Adrenal gland (tissue), 9 donors: ENCODE measurements at regions not wholly inside any gene's neighbourhood (a gene's known extent, or its start where the extent isn't known, plus 50 kb on each side); places are given as distances from the start of the nearest gene placed in this dataset.

ENCODE experiments used
- DNase-seq, 7 donors: peaks; one replicate each; pipeline ENCODE4 v3.0.0-alpha.2; 2019 to 2020
- H3K27ac ChIP-seq, 5 donors: fragments of 200-600 bp; sonication (generic) in 4 of 5; 1 replicate in 3 of 5; 2 replicates in 2 of 5; pipeline versions ENCODE4 v1.5.1 to v1.8.0; 2016 to 2020; ENCODE audit warnings: mild to moderate bottlenecking in 1 of 5
- H3K27me3 ChIP-seq: fragments of 200-600 bp; 2 replicates; pipeline ENCODE4 v1.8.0; 2021
- H3K36me3 ChIP-seq, 2 donors: fragments of 200-600 bp; replicated peaks in 1 of 2; 1 replicate in 1 of 2; 2 replicates in 1 of 2; pipeline versions ENCODE4 v1.5.1 to v1.8.0; 2018 to 2022
- H3K4me1 ChIP-seq, 2 donors: fragments of 200-600 bp; replicated peaks in 1 of 2; 1 replicate in 1 of 2; 2 replicates in 1 of 2; pipeline versions ENCODE4 v1.5.1 to v1.8.0; 2018 to 2021
- H3K4me3 ChIP-seq, 4 donors: fragments of 200-600 bp; sonication (generic) in 3 of 4; one replicate each; pipeline ENCODE4 v1.5.1; 2016 to 2018
- H3K9me3 ChIP-seq, 3 donors: fragments of 200-600 bp; sonication (generic) in 1 of 3; replicated peaks in 1 of 3; 1 replicate in 2 of 3; 2 replicates in 1 of 3; pipeline versions ENCODE4 v1.5.1 to v1.8.0; 2016 to 2021
- POLR2A ChIP-seq, 2 donors: fragments of 450-650 bp; IDR thresholded peaks; one replicate each; pipeline ENCODE4 v1.6.1; 2017; ENCODE audit warnings: antibody characterized with exemption in 2 of 2, mild to moderate bottlenecking in 2 of 2, moderate library complexity in 1 of 2
- WGBS, 4 donors: extraction: QIAGEN DNeasy Blood & Tissue Kit in 2 of 4; methylation state at CpG; one replicate each; pipeline versions ENCODE4 v1.1.5 to v1.1.7; 2013 to 2017; 5-methylcytosine and 5-hydroxymethylcytosine counted together
- intact Hi-C, 2 donors: fragments of 100-400 bp; cut with DNase I; formaldehyde crosslinking; loops; one replicate each; pipeline versions ENCODE4 v1.14.1 to v1.15.0; 2022 to 2023
- TF ChIP-seq, protein P1 (sequence below), 6 experiments: fragments of 450-650 bp in 4 of 6; fragments of 200-600 bp in 2 of 6; sonication (generic) in 1 of 6; IDR thresholded peaks; 1 replicate in 5 of 6; 2 replicates in 1 of 6; pipeline versions ENCODE4 v1.5.1 to v1.8.0; 2016 to 2021; ENCODE audit warnings: antibody characterized with exemption in 6 of 6, mild to moderate bottlenecking in 2 of 6, moderate library complexity in 1 of 6
- donor health status: healthy with polysubstance abuse.
- donor health status: Bipolar disorder and iron deficiency.
- donor health status: DM: yes; HTN: yes; CAD: no.
- donor health status: DM: no; HTN: no; CAD: no.
- donor health status: DM: no; HTN: no; CAD: no.

DNA sequence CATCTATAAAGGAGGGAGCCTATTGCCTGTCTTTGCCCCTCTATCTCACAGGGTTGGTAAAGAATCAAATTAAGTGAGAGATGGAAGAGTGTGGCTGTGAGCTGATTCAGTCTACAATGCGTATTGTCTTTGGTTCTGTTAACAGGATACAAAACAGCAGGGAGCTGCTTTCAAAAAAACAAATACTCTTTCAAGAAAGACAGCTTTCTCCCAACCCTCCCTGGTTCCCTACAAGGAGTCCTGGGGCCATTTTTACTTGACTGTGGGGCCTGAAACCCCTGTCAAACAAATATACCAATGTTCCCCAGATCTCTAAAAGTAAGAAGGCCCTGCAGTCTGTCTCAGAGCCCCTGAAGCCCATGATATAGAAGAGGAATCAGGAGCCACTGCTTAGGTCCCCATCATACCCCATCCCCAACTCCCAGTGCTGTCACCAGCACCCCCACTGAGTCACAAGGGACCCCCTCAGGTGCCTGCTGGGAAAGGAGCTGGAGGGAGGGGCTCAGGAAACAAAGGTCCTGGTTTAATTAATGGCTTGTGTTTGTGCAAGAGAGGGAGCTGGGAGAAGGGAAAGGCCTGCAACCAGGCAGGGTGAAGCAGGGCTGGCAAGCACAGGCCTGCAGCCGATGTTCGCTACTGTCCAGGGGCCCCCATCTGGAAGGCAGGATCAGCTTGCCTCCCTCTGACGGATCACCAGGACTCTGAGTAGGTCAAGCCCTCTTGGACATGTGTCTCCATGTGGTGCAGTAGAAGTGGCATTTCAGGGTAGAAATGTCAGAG lies 182.0 kb upstream of the GHITM start:
- intact Hi-C loops, result no loop called here
- Histone ChIP-seq H3K27me3 (no peaks in the 10 kb centered on the region), H3K36me3 (no peaks in the 10 kb centered on the region), H3K4me3 (no peak overlapping the region), H3K4me1 (no peaks in the 10 kb centered on the region), H3K27ac (no peak overlapping the region), H3K9me3 (no peaks in the 10 kb centered on the region)
- no peak for DNase-seq
- WGBS, 4 donors, result 83 to 88% (median 87%) methylated on average over 4 of the region's 4 CpGs
- no peak for TF ChIP-seq POLR2A (IDR thresholded peaks at IDR 0.05)
- TF ChIP-seq, protein P1, sequence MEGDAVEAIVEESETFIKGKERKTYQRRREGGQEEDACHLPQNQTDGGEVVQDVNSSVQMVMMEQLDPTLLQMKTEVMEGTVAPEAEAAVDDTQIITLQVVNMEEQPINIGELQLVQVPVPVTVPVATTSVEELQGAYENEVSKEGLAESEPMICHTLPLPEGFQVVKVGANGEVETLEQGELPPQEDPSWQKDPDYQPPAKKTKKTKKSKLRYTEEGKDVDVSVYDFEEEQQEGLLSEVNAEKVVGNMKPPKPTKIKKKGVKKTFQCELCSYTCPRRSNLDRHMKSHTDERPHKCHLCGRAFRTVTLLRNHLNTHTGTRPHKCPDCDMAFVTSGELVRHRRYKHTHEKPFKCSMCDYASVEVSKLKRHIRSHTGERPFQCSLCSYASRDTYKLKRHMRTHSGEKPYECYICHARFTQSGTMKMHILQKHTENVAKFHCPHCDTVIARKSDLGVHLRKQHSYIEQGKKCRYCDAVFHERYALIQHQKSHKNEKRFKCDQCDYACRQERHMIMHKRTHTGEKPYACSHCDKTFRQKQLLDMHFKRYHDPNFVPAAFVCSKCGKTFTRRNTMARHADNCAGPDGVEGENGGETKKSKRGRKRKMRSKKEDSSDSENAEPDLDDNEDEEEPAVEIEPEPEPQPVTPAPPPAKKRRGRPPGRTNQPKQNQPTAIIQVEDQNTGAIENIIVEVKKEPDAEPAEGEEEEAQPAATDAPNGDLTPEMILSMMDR (IDR thresholded peaks at IDR 0.05), result no peak

- H3K9me3 ChIP-seq, result no peaks in the 10 kb centered on the region
- intact Hi-C loops, result no loop called here
- H3K36me3 ChIP-seq, result no peaks in the 10 kb centered on the region
- WGBS, 4 donors, result 75 to 83% (median 81%) methylated on average over 3 of the region's 3 CpGs
- DNase-seq, result no peak
- H3K27me3 ChIP-seq, result no peaks in the 10 kb centered on the region
- H3K4me3 ChIP-seq, result no peak overlapping the region
- H3K27ac ChIP-seq, result no peak overlapping the region
- TF ChIP-seq POLR2A (IDR thresholded peaks at IDR 0.05), result no peak
- TF ChIP-seq, protein P1 (IDR thresholded peaks at IDR 0.05), result no peak
- H3K4me1 ChIP-seq, result no peaks in the 10 kb centered on the region
These were observed 180.0 kb upstream of the GHITM start for GRCh38 chr10:83959328-83959727.

DNA sequence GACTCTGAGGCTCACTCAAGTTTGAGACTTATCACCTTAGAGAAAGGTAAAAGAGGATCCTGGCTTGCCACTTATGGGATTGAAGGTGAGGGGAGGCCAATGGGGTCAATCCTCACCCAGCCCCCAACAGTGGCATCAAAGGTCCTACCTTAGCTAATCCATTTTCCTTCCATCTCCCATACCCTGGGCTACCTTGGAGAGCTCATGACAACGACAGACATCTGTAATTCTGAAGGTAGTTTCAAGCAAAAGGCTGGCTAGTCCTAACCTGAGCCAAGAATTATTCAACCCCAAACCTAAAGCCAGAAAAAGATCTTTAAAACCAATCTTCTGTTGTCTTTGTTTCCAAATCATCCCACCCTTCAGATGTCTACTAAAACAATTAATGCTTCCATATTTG lies 179.2 kb upstream of the GHITM start:
- no peaks in the 10 kb centered on the region for H3K9me3 ChIP-seq
- 71 to 94% (median 82%) methylated on average over 1 of the region's 1 CpG for WGBS, 4 donors

DNA sequence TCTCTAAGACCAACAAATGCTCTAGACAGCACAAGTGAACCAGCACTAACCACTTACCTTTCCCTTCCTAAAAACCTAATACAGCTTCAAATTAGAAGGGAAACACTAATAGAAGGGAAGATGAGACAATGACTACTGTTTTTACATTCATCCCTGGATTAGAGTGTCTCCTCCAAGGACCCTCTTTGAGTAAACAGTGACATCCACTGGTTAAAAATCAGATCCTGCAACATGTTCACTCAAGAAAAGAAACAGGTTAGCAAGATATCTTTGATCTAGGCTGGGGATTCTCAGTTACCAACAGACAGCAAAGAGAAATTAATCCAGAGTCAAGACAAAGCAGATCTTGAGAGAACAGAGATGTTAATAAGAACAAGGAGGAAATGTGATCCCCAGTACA lies 177.7 kb upstream of the GHITM start:
- no peaks in the 10 kb centered on the region for H3K36me3 ChIP-seq
- H3K27ac ChIP-seq, result no peak overlapping the region
- intact Hi-C loops, result no loop called here
- H3K9me3 ChIP-seq, result no peaks in the 10 kb centered on the region
- no peaks in the 10 kb centered on the region for H3K4me1 ChIP-seq
- no peak for DNase-seq
- H3K4me3 ChIP-seq, result no peak overlapping the region
- TF ChIP-seq POLR2A (IDR thresholded peaks at IDR 0.05), result no peak
- TF ChIP-seq, protein P1 (IDR thresholded peaks at IDR 0.05), result no peak
- no peaks in the 10 kb centered on the region for H3K27me3 ChIP-seq

More for the DNA sequence above, 179.2 kb upstream of the GHITM start:
- intact Hi-C loops, result no loop called here
- TF ChIP-seq, protein P1 (IDR thresholded peaks at IDR 0.05), result no peak
- no peak for TF ChIP-seq POLR2A (IDR thresholded peaks at IDR 0.05)
- no peak overlapping the region for H3K4me3 ChIP-seq
- no peaks in the 10 kb centered on the region for H3K4me1 ChIP-seq
- no peaks in the 10 kb centered on the region for H3K27me3 ChIP-seq
- H3K36me3 ChIP-seq, result no peaks in the 10 kb centered on the region
- no peak for DNase-seq
- H3K27ac ChIP-seq, result no peak overlapping the region
